Brain microvascular endothelial cell (primary cell): ENCODE measurements at regions not wholly inside any gene's neighbourhood (a gene's known extent, or its start where the extent isn't known, plus 50 kb on each side); places are given as distances from the start of the nearest gene placed in this dataset.

ENCODE experiments used
- DNase-seq: peaks from one replicate; pipeline ENCODE4 v3.0.0-alpha.2; 2020
- H3K27ac ChIP-seq: fragments of 250-450 bp; sonication (Bioruptor Pico); 2 replicates; pipeline ENCODE4 v1.5.1; 2020; ENCODE audit warnings: mild to moderate bottlenecking, moderate library complexity
- H3K27me3 ChIP-seq: fragments of 250-450 bp; sonication (Bioruptor Pico); replicated peaks from 2 replicates; pipeline ENCODE4 v1.5.1; 2020; ENCODE audit warnings: mild to moderate bottlenecking
- H3K36me3 ChIP-seq: fragments of 250-450 bp; sonication (Bioruptor Pico); replicated peaks from 2 replicates; pipeline ENCODE4 v1.5.1; 2020; ENCODE audit warnings: mild to moderate bottlenecking
- H3K4me3 ChIP-seq: 2 replicates; pipeline ENCODE4 v1.5.1; 2011; ENCODE audit warnings: low read depth, mild to moderate bottlenecking, control low read depth, low read length, moderate library complexity
- CTCF ChIP-seq: IDR thresholded peaks from 2 replicates; pipeline ENCODE4 v1.5.1; 2011; ENCODE audit warnings: low read depth, mild to moderate bottlenecking, moderate library complexity, low read length, control low read depth, inconsistent platforms; ENCODE audit errors: missing control alignments
- in situ Hi-C: cut with HindIII; loops from 2 replicates; pipeline ENCODE4 v1.10.0; 2017; ENCODE audit warnings: low sequenced_read_pairs, low pct_ligation_motif_present

DNA sequence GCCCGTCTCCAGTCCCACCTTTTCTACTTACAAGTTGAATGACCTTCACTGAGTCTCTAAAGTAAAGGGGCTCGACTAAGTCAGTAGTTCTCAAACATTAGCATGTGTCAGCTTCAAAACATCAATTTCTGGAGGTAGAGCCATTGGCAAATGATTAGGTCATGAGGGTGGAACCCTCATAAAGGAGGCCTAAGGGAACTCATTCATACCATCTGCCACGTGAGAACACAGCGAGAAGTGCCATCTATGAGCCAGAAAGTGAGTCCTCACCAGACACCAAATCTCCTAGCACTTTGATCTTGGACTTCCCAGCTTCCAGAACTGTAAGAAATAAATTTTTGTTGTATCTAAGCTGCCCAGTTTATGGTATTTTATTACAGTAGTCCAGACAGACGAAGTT, 129.8 kb downstream of the MEX3B start:
- Histone ChIP-seq H3K27ac (no peak overlapping the region), H3K36me3 (no peaks in the 10 kb centered on the region), H3K27me3 (no peaks in the 10 kb centered on the region), H3K4me3 (no peak overlapping the region)
- no peak for DNase-seq
- in situ Hi-C loops: no loop called here
- no peak for TF ChIP-seq CTCF

GRCh38 chr15:81914734-81915256, 131.0 kb downstream of the MEX3B start:
- Histone ChIP-seq H3K27me3 (no peaks in the 10 kb centered on the region), H3K27ac (no peak overlapping the region), H3K36me3 (no peaks in the 10 kb centered on the region), H3K4me3 (no peak overlapping the region)
- no peak for TF ChIP-seq CTCF
- in situ Hi-C loops: no loop called here
- DNase-seq: no peak

DNA sequence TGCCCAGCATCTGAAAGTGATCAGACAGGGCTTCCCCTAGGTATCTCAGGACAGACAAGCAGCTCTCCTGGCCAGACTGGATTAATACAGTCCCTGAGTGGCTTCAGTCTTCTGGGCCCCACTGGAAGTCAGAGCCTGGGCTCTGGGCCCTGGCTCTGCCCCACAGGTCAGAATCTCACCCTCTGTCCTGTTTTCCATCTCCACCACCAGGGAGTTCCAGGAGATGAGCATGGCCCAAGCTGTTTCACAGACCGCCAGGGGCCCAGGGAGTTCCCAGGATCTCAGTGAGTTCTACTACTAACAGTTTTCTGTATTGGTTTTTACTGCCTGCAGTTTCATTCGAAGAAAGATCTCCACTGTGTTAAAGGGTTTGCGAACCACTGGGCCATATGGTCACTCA, 131.5 kb downstream of the MEX3B start:
- no peaks in the 10 kb centered on the region for H3K36me3 ChIP-seq
- DNase-seq: no peak
- in situ Hi-C loops: no loop called here
- no peak overlapping the region for H3K4me3 ChIP-seq
- no peak for TF ChIP-seq CTCF
- H3K27me3 ChIP-seq: no peaks in the 10 kb centered on the region
- no peak overlapping the region for H3K27ac ChIP-seq

DNA sequence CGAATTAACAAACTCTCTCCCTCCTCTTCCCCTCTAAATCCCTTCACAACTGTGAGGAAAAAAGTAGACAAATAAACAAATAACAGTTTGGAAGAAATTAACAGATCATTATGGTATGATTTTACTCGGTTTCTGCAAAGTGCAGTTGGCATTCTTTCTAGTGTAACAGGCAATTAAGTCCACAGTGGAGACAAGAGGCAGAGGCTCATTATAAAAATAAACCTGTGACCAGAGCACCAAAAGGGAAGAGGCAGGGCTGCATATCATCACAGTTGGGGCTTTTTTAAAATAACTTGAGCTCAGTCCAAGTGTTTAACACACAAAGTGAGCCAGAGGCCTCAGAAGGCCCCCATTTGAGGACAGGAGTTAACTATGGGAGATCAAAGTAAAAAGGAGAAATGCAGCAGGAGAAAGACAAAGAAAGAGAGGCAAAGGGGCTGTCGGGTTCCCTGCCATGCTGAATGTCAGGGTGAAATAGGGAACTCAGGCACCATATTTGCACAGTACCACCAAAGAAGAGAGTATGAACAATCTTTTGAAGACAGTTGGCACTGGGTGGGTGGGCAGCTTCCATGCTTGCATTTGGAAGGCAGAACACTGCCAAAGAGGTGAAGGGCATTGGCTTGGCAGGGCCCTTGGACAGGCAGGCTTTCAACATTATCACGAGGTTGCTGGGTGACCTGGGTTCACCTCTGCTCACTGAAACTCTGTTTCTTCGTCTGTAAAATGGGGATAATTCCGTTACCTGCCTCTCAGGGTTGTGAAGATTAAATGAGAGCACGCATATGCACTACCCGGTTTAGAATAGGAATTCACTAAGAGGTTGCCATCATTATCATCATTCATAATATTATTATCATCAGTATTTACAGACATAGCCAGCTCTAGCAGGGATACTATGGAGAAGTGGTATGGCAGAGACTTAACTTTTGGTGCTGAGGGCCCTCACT, 134.5 kb downstream of the MEX3B start:
- Histone ChIP-seq H3K27ac (no peak overlapping the region), H3K4me3 (no peak overlapping the region), H3K36me3 (no peaks in the 10 kb centered on the region), H3K27me3 (no peaks in the 10 kb centered on the region)
- in situ Hi-C loops: no loop called here
- no peak for DNase-seq
- TF ChIP-seq CTCF: no peak

- in situ Hi-C loops: no loop called here
- no peak for TF ChIP-seq CTCF
- no peak for DNase-seq
- no peak overlapping the region for H3K27ac ChIP-seq
- no peak overlapping the region for H3K4me3 ChIP-seq
- no peaks in the 10 kb centered on the region for H3K27me3 ChIP-seq
- H3K36me3 ChIP-seq: no peaks in the 10 kb centered on the region
Observed at GRCh38 chr15:81910355-81911021, 135.3 kb downstream of the MEX3B start.
